Omental fat pad (tissue), 3 donors: ENCODE measurements at regions not wholly inside any gene's neighbourhood (a gene's known extent, or its start where the extent isn't known, plus 50 kb on each side); places are given as distances from the start of the nearest gene placed in this dataset. TPM values are rescaled to one million over a fixed set of nuclear protein-coding genes. Genes with fewer than 3 reads are reported as not detected.
"Not testable (repeated sequence)": the region's sequence is repeated elsewhere in the genome, so short reads cannot be mapped to it uniquely, and the experiment has no call there.

ENCODE experiments used
- ATAC-seq: fragments of 150-250 bp; one replicate; pipeline ENCODE4 v1.9.1; 2016; ENCODE audit warnings: mild to moderate bottlenecking, moderate library complexity; ENCODE audit not compliant: low FRiP score
- DNase-seq: peaks from one replicate; pipeline ENCODE4 v3.0.0-alpha.2; 2019; ENCODE audit warnings: low spot score
- small RNA-seq: library from RNA; depleted of rRNA; stranded (forward); fragments of <200 nt; gene quantifications from one replicate; pipeline ENCODE3, GENCODE V24; 2016
- TF ChIP-seq, protein P1 (sequence below), 3 donors: fragments of 450-650 bp; IDR thresholded peaks; one replicate each; pipeline ENCODE4 v1.5.1; 2016 to 2017; ENCODE audit warnings: antibody characterized with exemption in 3 of 3, mild to moderate bottlenecking in 3 of 3, moderate library complexity in 2 of 3

DNA sequence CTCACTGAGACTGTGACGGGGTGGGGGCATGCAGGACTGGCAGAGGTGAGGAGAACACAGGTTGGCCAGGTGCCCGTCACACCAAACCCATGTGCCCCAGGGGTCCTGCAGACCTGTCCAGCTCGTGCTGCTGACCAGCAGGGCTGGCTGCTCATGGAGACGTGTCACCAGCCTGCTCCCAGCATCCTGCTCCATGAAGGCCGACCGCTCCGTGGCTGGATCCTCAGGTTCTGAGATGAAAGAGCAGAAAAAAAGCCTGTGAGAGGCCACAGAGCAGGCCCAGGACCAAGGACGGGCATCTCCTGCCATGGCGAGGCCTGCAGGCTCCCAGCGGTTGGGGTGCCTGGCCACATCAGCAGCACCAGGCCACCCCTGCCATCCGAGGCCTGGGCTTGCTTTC, 71.7 kb upstream of the DRD5 start:
- TF ChIP-seq, protein P1, sequence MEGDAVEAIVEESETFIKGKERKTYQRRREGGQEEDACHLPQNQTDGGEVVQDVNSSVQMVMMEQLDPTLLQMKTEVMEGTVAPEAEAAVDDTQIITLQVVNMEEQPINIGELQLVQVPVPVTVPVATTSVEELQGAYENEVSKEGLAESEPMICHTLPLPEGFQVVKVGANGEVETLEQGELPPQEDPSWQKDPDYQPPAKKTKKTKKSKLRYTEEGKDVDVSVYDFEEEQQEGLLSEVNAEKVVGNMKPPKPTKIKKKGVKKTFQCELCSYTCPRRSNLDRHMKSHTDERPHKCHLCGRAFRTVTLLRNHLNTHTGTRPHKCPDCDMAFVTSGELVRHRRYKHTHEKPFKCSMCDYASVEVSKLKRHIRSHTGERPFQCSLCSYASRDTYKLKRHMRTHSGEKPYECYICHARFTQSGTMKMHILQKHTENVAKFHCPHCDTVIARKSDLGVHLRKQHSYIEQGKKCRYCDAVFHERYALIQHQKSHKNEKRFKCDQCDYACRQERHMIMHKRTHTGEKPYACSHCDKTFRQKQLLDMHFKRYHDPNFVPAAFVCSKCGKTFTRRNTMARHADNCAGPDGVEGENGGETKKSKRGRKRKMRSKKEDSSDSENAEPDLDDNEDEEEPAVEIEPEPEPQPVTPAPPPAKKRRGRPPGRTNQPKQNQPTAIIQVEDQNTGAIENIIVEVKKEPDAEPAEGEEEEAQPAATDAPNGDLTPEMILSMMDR (IDR thresholded peaks at IDR 0.05) = no peak
- no peak for DNase-seq
- no peak for ATAC-seq

DNA sequence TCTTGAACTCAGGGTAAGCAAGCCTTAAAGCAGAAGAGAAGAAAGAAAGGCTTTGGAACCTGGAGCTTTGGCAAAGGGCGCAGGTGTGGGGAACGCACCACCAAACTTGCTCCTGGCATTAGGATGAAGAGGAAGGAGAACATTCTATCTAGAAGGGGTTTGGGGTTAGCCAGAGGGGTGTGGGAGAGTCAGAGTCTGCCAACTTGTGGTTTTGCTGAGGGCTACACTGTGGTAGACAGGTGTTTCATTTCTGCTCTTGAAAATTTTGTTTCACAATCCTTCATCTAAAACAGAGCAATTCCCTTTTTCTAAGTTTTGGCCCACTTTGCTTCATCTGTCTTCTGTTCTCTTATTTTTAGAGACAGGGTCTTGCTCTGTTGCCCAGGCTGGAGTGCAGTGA, 66.2 kb upstream of the DRD5 start:
- not testable (repeated sequence) for DNase-seq, ATAC-seq

DNA sequence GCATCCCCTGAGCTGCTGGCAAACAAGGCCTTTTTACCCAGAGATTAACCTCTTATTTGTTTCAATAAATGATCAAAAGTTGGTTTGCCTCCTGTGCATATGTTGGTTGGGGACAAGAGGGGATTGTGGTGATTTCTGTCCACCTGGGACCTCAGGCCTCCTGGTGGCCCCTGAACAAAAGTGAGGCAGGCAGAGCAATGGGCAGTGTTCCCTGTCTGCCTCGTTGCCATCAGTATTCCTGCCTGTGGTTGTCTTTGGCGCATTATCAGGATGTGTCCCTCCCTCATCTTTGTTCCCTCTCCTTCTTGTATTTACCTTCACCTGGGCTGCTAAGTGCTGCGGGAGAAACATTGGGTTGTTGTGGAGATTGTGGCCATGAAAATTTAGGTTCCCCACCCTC, 65.3 kb upstream of the DRD5 start:
- DNase-seq (no peak), ATAC-seq (no peak)
- TF ChIP-seq, protein P1 (IDR thresholded peaks at IDR 0.05) = no peak

DNA sequence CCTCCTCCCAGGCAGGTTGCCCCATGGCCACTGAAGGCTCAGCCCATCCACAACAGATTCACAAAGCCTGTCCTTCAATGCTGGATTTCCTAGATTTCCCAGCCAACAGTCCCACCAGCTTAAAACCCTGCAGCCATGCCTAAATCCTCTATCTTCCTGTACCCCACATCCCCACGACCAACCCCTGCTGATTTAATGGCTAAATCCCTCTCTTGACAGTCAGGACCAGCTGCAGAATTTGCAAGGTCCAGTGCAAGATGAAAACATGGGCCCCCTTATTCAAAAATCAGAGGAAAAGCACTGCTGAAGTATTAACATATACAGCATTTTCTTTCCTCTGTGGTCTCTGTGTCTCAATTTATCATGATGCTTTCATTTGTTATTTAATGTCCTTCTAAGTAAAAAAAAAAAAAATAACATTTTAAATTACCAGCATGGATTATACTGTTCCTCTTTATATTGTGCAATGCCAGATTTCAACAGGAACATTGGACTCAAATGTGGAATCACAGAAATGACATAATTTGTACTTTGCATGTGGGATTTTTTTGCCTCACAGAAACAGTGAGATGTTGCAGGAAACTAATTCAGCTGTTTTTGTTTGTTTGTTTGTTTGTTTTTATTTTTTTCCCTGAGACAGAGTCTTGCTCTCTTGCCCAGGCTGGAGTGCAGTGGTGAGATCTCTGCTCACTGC, 63.0 kb upstream of the DRD5 start:
- not testable (repeated sequence) for ATAC-seq, DNase-seq

DNA sequence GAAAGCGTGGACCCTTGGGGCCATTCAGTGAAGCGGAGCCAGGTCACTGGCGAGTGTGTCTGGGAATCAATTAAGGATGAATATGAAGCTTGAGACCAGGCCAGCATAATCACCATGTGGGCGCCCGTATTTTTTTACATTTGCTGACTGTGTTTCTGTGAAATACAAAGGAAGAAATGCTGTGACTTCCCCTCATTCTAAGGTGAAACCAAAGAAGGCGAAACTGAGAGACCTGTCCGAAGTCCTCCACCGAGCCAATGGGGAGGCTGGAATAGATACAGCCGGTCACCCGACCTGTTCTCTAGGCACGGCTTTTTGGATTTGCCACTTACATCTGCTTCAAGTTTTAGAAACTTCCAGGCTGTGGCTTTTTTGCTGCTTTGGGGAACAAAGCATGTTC, 59.3 kb upstream of the DRD5 start:
- ATAC-seq, DNase-seq: not testable (repeated sequence)

Small RNAs in the stretch of these regions (small RNA-seq; reads per million reads assigned to genes)
- gene MIR548I2 (not detected), gene RF00017 (not detected), gene SNRPCP13 (not detected)
